Naive thymus-derived CD4-positive, alpha-beta T cell (primary cell): ENCODE measurements at regions not wholly inside any gene's neighbourhood (a gene's known extent, or its start where the extent isn't known, plus 50 kb on each side); places are given as distances from the start of the nearest gene placed in this dataset.

Experiments used
- ATAC-seq: fragments of 150-1000 bp; cut with Tn5 transposase; 2 replicates; pipeline ENCODE4 v1.10.0; 2021; ENCODE audit warnings: mild to moderate bottlenecking, moderate library complexity
- CTCF ChIA-PET: fragments of 350-600 bp; sonication (Branson Sonifier 250); formaldehyde crosslinking; loops from one replicate; lab custom pipeline; 2021; ENCODE audit warnings: antibody characterized with exemption; lab: Charles Lee
- POLR2A ChIA-PET: fragments of 350-600 bp; sonication (Branson Sonifier 250); formaldehyde crosslinking; loops from one replicate; lab custom pipeline; 2021; ENCODE audit warnings: antibody characterized with exemption, inconsistent platforms; lab: Charles Lee
- DNase-seq, 9 donors: peaks; one replicate each; pipeline versions ENCODE4 v3.0.0 to v3.0.0-alpha.2; 2020 to 2022; ENCODE audit warnings: mixed read lengths in 1 of 9
- H3K27ac ChIP-seq: one replicate; pipeline ENCODE4 v1.7.0; 2013; ENCODE audit warnings: mild to moderate bottlenecking, low read depth, low read length, moderate library complexity
- H3K27me3 ChIP-seq, 2 donors: one replicate each; pipeline ENCODE4 v1.7.0; 2013; ENCODE audit warnings: low read length in 2 of 2, mild to moderate bottlenecking in 2 of 2, moderate library complexity in 2 of 2; ENCODE audit not compliant: control insufficient read depth in 2 of 2, insufficient read depth in 2 of 2
- H3K36me3 ChIP-seq, 3 experiments: 1 replicate in 2 of 3; 2 replicates in 1 of 3; pipeline ENCODE4 v1.7.0; 2013; ENCODE audit warnings: low read length in 3 of 3, mild to moderate bottlenecking in 3 of 3, moderate library complexity in 1 of 3; ENCODE audit not compliant: insufficient read depth in 3 of 3, control insufficient read depth in 2 of 3
- H3K4me1 ChIP-seq, 2 donors: one replicate each; pipeline ENCODE4 v1.7.0; 2013; ENCODE audit warnings: low read length in 2 of 2, mild to moderate bottlenecking in 2 of 2, moderate library complexity in 1 of 2; ENCODE audit not compliant: control insufficient read depth in 2 of 2, insufficient read depth in 2 of 2
- H3K4me3 ChIP-seq: 2 replicates; pipeline ENCODE4 v1.7.0; 2013; ENCODE audit warnings: mild to moderate bottlenecking, low read length
- H3K9me3 ChIP-seq, 3 experiments: 1 replicate in 2 of 3; 2 replicates in 1 of 3; pipeline ENCODE4 v1.7.0; 2013; ENCODE audit warnings: low read length in 3 of 3; ENCODE audit not compliant: control insufficient read depth in 2 of 3
- H3K27ac Mint-ChIP-seq, 9 donors: one replicate each; pipeline ENCODE4 v1.8.0; 2020 to 2022; ENCODE audit warnings: mixed read lengths in 9 of 9, mild to moderate bottlenecking in 8 of 9, moderate library complexity in 5 of 9, inconsistent platforms in 2 of 9
- H3K27me3 Mint-ChIP-seq, 5 donors: one replicate each; pipeline ENCODE4 v1.8.0; 2021 to 2022; ENCODE audit warnings: mixed read lengths in 5 of 5, mild to moderate bottlenecking in 1 of 5
- H3K36me3 Mint-ChIP-seq, 5 donors: one replicate each; pipeline ENCODE4 v1.8.0; 2020 to 2022; ENCODE audit warnings: mixed read lengths in 5 of 5, mild to moderate bottlenecking in 3 of 5, inconsistent platforms in 1 of 5
- H3K4me1 Mint-ChIP-seq, 7 donors: one replicate each; pipeline ENCODE4 v1.8.0; 2020 to 2022; ENCODE audit warnings: mixed read lengths in 7 of 7, mild to moderate bottlenecking in 3 of 7, inconsistent platforms in 1 of 7
- H3K4me3 Mint-ChIP-seq, 10 donors: one replicate each; pipeline ENCODE4 v1.8.0; 2020 to 2022; ENCODE audit warnings: mild to moderate bottlenecking in 10 of 10, mixed read lengths in 10 of 10, moderate library complexity in 6 of 10, inconsistent platforms in 2 of 10
- H3K9me3 Mint-ChIP-seq, 11 donors: one replicate each; pipeline ENCODE4 v1.8.0; 2020 to 2022; ENCODE audit warnings: mixed read lengths in 11 of 11, mild to moderate bottlenecking in 4 of 11, inconsistent platforms in 1 of 11, moderate library complexity in 1 of 11
- intact Hi-C, 2 donors: fragments of 100-400 bp; cut with micrococcal nuclease; formaldehyde crosslinking; loops; one replicate each; pipeline ENCODE4 v1.15.1; 2023

DNA sequence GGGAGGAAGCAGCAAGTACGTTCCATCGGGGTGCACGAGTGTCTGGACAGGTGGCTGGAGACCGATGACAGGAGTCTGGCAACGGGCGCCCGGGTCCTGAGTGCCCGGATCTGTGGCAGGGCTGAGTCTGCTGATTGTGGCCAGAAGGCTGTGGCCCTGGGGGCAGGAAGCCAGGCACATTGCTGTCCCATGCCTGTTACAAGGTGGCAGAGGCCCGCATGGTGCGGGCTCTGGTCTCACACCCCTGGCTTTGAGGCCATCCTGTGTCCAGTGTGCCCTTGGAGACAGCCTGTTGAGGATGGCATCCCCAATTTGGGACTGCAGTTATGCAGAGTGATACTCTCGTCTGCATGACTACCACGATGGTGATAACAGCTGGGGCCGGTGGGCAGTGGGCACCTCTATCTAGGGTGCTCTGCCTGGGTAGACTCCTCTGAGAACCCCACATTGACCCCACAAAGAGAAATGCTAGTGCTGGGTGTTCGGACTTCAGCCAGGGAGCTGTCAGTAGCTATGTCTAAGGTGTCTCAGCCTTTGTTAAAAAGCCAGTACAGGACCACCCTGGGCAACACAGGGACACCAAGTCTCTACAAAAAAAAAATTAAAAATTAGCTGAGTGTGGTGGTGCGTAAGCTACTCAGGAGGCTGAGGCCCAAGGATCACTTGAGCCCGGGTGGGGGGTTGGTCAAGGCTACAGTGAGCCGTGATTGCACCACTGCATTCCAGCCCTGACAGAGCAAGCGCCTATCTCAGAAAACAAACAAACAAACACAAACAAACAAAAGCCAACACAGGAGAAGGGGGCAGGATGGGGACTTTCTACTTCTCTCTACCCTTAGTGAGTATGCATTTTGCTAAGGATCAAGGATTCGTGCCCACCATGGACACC lies 88.3 kb downstream of the RHOB start:
- peaks cover 0 to 10% (median 0%) of the 10 kb centered on the region in 5 donors for H3K27me3 Mint-ChIP-seq
- Histone ChIP-seq H3K27me3 (no peaks in the 10 kb centered on the region), H3K4me3 (no peak overlapping the region), H3K27ac (no peak overlapping the region), H3K4me1 (no peaks in the 10 kb centered on the region), H3K36me3 (no peaks in the 10 kb centered on the region), H3K9me3 (no peaks in the 10 kb centered on the region)
- POLR2A ChIA-PET: no interaction called here
- intact Hi-C loops: no loop called here
- ATAC-seq: no peak
- no peak overlapping the region for H3K27ac Mint-ChIP-seq
- H3K4me3 Mint-ChIP-seq: no peak overlapping the region
- no peaks in the 10 kb centered on the region for H3K4me1 Mint-ChIP-seq
- CTCF ChIA-PET: interaction anchor here (0.5 kb wide), 1 partner anchor 126 kb away, joined by 3 read pairs; no protein-coding TSS in a partner anchor
- DNase-seq: no peak
- no peaks in the 10 kb centered on the region for H3K9me3 Mint-ChIP-seq
- no peaks in the 10 kb centered on the region for H3K36me3 Mint-ChIP-seq

DNA sequence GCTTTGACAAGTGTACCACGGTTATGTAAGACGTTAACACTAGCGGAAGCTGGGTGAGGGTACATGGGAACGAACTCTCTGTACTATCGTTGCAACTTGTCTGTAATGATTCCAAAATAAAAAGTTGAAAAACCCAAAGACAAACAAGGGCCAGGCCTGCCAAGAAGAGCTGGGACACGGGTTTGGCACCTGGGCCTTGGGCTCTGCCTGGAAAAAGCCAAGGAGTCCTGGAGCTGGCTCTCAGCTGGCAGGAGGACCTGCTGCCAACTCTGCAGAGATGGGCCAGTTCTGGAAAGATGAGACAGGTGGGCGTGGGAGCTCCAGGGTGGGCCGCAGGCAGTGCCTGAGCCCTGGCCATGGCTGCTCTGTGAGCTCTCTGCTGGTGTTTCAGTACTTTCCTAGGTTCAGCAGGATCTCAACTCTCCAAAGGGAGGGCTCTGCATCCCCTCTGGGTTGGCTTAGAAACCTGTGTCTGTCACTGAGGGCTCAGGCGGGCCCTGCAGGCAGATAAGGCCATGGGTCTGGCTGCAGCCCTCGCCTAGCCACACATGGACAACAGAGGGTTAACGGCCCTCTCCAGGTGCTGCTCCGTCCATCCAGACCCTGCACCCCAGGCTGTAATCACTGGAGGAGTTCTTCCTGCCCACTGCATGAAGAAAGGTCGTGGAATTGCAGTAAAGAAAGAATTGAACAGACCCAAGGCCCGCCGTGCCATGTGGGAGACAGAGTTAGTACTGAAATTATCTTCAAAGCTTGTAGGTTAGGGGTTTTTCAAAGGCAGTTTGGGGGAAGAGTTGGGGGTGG lies 89.9 kb downstream of the RHOB start:
- no peak overlapping the region for H3K4me3 ChIP-seq
- peaks cover 0 to 10% (median 0%) of the 10 kb centered on the region in 5 donors for H3K27me3 Mint-ChIP-seq
- no peak overlapping the region for H3K4me3 Mint-ChIP-seq
- ChIA-PET POLR2A (no interaction called here), CTCF (no interaction called here)
- ATAC-seq: no peak
- H3K27ac ChIP-seq: no peak overlapping the region
- peak overlapping the region in 1 of 9 donors; percentile 6 for H3K27ac Mint-ChIP-seq
- H3K4me1 Mint-ChIP-seq: no peaks in the 10 kb centered on the region
- DNase-seq: no peak
- no peaks in the 10 kb centered on the region for H3K4me1 ChIP-seq
- no peaks in the 10 kb centered on the region for H3K36me3 ChIP-seq
- no peaks in the 10 kb centered on the region for H3K27me3 ChIP-seq
- H3K9me3 Mint-ChIP-seq: no peaks in the 10 kb centered on the region
- no peaks in the 10 kb centered on the region for H3K36me3 Mint-ChIP-seq
- intact Hi-C loops: no loop called here
- no peaks in the 10 kb centered on the region for H3K9me3 ChIP-seq

DNA sequence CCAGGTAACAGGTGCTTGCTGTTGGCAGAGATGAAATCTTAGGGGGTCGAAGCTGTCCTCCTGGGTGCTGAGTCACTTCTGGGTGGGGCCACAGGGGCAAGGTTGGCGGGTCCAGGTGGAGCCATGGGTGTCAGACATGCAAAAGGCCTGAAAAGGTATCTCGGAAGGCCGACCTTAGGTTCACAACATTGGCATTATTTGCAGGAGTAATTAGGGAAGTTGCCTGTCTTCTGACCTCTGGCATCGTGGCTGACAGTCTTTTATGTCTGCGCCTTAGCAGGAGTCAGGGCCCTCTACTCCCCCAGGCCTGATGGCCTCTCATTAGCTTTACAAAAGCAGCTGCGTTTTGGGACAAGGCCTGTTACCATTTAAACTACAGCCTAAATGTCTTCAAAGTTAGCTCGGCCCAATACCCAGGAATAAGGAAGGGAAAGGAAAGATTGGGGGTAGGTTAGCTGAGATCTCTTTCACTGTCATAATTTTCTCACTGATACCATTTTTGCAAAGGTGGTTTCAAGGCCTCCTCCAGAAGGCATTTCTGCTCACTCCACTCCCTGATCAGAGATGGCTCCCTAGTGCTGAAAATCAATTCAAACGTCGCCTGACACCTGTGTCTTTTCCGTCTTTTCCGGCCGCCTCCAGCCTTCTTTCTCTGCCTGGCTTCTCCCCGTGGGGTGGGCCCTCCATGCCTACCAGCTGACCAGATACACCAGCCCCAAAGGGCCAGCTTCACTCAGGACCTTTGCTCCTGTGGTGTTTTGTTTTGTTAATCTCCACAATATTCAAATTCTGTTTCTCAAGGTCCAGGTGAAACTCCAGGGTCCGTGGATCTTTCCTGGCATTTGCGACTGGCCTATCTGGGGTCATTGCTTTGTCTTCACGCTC lies 90.8 kb downstream of the RHOB start:
- DNase-seq: no peak
- peaks cover 0 to 11% (median 0%) of the 10 kb centered on the region in 5 donors for H3K27me3 Mint-ChIP-seq
- no peak overlapping the region for H3K4me3 Mint-ChIP-seq
- Histone ChIP-seq H3K36me3 (no peaks in the 10 kb centered on the region), H3K4me1 (no peaks in the 10 kb centered on the region), H3K27me3 (no peaks in the 10 kb centered on the region), H3K9me3 (no peaks in the 10 kb centered on the region), H3K27ac (no peak overlapping the region), H3K4me3 (no peak overlapping the region)
- peak overlapping the region in 1 of 9 donors; percentile 6 for H3K27ac Mint-ChIP-seq
- no peaks in the 10 kb centered on the region for H3K4me1 Mint-ChIP-seq
- intact Hi-C loops: no loop called here
- POLR2A ChIA-PET: no interaction called here
- no peak for ATAC-seq
- no peaks in the 10 kb centered on the region for H3K36me3 Mint-ChIP-seq
- CTCF ChIA-PET: no interaction called here
- H3K9me3 Mint-ChIP-seq: no peaks in the 10 kb centered on the region

DNA sequence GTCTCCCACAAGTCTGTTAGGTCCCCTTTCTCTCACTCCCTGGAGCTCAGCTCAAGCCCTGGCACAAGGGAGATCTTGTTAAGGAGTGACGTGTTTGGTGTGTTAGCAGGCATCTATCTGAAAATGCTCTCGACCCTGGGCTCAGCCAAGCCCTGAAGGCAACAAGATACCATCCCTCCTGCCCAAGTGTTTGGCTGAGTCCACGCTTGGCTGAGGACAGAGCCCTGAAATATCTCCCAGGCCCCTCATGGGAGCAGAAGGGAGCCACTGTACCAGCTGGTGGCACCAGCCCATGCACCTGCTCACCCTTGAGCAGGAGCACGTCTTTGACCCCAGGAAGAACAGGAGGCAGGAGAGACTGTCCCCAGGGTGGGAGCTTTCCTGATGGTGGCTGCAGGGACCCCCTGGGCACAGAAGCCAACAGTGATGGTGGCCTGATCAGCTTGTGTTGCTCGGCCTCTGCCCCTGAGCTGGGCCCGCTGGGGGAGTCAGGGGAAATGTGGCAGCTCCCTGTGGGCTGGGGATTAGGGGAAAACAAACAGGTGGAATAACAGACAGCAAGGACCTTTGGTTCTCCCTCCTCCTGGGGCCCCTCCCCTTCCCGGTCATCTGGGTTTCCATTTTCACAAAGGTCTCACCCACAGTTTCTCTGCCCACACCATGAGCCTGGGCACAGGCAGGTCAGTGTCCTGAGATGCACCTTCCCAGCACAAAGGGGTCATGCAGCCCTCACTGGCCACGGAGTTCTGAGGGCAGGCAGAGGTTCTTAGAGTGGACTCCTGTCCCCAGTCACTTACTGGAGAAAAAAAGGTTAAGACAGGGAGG lies 91.6 kb downstream of the RHOB start:
- ATAC-seq: no peak

DNA sequence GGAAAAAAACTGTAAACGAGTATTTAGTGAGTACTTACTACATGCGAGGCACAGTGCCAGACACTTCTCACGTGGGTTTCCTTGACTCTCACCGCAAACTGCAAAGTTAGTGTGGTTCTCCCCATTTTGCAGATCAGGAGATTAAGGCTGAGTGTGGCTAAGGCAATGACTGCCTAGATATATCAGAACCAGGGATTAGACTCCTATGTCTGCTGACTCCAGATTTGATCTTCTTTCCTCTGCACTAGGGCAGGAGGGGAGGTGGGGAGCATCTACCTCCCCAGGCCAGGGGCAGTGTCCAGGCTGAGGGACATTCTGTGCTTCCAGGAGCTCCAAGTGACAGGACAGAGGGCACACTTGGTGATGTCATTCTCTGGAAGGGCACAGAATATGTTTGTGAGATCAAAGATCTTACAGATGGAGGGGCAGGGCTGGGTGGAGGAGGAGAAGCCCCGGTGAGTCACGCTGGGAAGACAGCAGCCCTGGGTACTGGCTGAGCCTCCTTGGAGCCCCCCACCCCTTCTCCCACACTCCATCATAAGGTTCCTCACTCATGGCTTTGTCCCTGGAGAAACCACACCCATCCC lies 92.4 kb downstream of the RHOB start:
- CTCF ChIA-PET: no interaction called here
- H3K9me3 Mint-ChIP-seq: no peaks in the 10 kb centered on the region
- H3K4me1 Mint-ChIP-seq: no peaks in the 10 kb centered on the region
- H3K4me3 ChIP-seq: no peak overlapping the region
- no peaks in the 10 kb centered on the region for H3K9me3 ChIP-seq
- no peaks in the 10 kb centered on the region for H3K36me3 ChIP-seq
- H3K36me3 Mint-ChIP-seq: no peaks in the 10 kb centered on the region
- no peak overlapping the region for H3K4me3 Mint-ChIP-seq
- no peak overlapping the region for H3K27ac ChIP-seq
- peaks cover 0 to 10% (median 0%) of the 10 kb centered on the region in 5 donors for H3K27me3 Mint-ChIP-seq
- POLR2A ChIA-PET: no interaction called here
- no peak overlapping the region for H3K27ac Mint-ChIP-seq
- DNase-seq (no peak), ATAC-seq (peak; percentile 7)
- intact Hi-C loops: no loop called here
- no peaks in the 10 kb centered on the region for H3K27me3 ChIP-seq
- H3K4me1 ChIP-seq: no peaks in the 10 kb centered on the region

More for the DNA sequence above, 91.6 kb downstream of the RHOB start:
- Histone ChIP-seq H3K27ac (no peak overlapping the region), H3K27me3 (no peaks in the 10 kb centered on the region), H3K4me1 (no peaks in the 10 kb centered on the region), H3K36me3 (no peaks in the 10 kb centered on the region), H3K4me3 (no peak overlapping the region), H3K9me3 (no peaks in the 10 kb centered on the region)
- Mint-ChIP-seq H3K4me3 (no peak overlapping the region), H3K27me3 (peaks cover 0 to 10% (median 0%) of the 10 kb centered on the region in 5 donors), H3K4me1 (no peaks in the 10 kb centered on the region), H3K36me3 (no peaks in the 10 kb centered on the region), H3K27ac (no peak overlapping the region), H3K9me3 (no peaks in the 10 kb centered on the region)
- intact Hi-C loops: no loop called here
- ChIA-PET POLR2A (no interaction called here), CTCF (no interaction called here)
- no peak for DNase-seq
